ENCODE measurements at regions not wholly inside any gene's neighbourhood (a gene's known extent, or its start where the extent isn't known, plus 50 kb on each side); places are given as distances from the start of the nearest gene placed in this dataset.
"Not testable (repeated sequence)": the region's sequence is repeated elsewhere in the genome, so short reads cannot be mapped to it uniquely, and the experiment has no call there.

DNA sequence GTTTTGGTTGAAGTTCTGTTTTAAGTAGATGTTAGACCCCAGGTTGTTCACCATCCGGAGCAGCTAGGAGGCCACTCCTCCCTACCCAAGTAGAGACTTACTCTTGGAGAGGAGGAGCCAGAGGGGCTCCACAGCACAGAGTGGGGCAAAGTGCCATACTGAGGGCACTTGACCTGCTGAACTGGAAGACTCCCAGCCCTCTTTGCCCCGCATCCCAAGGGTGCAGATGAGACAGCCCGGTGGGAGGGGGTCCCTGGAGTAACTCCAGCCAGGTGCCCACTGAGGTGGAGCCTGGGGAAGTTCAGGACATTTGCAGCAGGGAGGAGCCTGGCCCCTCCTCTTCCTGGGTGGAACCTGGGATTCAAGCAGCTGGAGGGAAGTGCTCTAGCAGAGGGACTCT lies 102.1 kb upstream of the GPR6 start:
- TF ChIP-seq, protein P1, sequence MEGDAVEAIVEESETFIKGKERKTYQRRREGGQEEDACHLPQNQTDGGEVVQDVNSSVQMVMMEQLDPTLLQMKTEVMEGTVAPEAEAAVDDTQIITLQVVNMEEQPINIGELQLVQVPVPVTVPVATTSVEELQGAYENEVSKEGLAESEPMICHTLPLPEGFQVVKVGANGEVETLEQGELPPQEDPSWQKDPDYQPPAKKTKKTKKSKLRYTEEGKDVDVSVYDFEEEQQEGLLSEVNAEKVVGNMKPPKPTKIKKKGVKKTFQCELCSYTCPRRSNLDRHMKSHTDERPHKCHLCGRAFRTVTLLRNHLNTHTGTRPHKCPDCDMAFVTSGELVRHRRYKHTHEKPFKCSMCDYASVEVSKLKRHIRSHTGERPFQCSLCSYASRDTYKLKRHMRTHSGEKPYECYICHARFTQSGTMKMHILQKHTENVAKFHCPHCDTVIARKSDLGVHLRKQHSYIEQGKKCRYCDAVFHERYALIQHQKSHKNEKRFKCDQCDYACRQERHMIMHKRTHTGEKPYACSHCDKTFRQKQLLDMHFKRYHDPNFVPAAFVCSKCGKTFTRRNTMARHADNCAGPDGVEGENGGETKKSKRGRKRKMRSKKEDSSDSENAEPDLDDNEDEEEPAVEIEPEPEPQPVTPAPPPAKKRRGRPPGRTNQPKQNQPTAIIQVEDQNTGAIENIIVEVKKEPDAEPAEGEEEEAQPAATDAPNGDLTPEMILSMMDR (IDR thresholded peaks at IDR 0.05; ENCODE audit: low read depth, low read length): no peak
- no peak overlapping the region for H3K4me3 ChIP-seq (replicated peaks in 1 of 2; ENCODE audit: low read depth in 2 of 2, low read length in 2 of 2)
- no peak for DNase-seq (ENCODE audit: low read depth in 2 of 2)

DNA sequence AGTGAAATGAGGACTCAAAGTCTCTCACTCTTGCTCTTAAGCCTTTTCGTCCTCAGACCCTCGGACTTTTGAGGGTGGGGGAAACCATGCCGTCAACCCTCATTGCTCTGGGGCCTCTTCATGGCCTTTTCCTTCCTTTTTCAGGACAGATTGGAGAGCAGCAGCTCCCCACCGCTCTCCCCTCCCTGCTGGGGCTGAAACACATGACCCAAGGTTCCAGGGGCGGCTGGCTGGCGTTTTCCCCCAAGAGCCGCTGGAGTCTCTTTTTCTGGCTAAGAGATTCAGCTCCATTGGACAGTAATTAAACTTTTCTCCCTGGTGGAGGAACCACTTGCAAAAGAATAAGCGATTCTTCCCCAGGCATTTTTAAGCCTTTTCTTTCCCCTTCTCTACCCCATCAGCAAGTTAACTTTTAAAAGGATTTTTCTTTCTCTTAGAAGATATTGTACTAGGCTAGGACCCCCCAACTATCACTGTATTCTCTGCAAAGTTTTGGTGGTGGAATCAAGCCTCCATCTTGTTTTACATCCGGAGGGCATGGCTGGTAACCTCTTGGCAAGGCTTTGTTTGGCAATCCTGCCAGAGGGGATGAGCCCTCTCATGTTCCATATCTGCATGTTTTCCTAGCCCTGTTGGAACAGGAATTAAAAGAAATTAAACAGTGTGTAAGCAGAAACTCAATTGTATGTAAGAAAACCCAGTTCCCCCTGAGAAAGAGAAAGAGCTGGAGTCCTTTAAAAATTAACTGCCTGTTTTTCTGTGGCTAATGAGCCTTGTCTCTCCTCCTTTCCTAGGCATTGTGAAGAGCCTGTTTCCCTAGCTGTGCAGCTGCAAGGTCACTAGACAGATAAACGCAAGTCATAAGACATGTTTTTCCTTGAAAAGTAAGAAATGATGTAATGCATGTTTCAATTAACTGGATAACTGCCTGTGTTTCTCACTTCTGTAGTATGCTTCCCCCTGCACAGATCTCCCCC lies 100.8 kb upstream of the GPR6 start:
- no peak for DNase-seq (ENCODE audit: low read depth in 2 of 2)
- no peak overlapping the region for H3K4me3 ChIP-seq (replicated peaks in 1 of 2; ENCODE audit: low read depth in 2 of 2, low read length in 2 of 2)
- TF ChIP-seq, protein P1 (IDR thresholded peaks at IDR 0.05; ENCODE audit: low read depth, low read length): no peak

DNA sequence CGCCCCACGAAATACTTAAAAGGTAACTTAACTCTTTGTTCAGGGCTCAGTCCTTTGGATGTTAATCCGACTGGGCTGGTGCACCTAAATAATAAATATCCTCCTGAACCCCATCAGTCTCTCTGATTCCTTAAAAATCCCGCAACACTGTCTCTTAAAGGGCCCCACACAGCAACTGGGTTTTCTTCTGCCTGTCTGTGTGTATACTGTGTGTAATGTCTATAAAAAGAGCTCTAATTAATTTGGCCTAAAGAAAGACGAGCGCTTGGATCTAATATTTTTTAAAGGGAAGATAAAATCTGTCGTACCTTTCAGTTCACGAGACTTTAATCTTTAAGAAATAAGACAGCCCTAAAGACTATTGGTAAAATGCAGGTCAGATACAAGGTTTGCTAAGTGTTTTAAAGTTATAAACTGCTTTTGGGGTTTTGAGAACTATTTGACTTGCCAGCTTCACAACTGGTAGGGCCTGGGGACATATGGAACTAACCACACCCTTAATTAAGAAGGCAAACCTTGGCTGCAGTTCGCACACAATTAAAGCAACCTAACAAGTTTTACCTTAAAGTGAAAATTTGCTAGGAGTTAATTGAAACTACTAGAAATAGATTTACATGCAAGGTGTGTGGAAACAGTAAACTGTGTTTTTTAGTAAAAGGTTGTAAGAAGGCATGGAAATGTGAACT lies 100.0 kb upstream of the GPR6 start:
- not testable (repeated sequence) for H3K4me3 ChIP-seq (replicated peaks in 1 of 2; ENCODE audit: low read depth in 2 of 2, low read length in 2 of 2); DNase-seq (ENCODE audit: low read depth in 2 of 2)

DNA sequence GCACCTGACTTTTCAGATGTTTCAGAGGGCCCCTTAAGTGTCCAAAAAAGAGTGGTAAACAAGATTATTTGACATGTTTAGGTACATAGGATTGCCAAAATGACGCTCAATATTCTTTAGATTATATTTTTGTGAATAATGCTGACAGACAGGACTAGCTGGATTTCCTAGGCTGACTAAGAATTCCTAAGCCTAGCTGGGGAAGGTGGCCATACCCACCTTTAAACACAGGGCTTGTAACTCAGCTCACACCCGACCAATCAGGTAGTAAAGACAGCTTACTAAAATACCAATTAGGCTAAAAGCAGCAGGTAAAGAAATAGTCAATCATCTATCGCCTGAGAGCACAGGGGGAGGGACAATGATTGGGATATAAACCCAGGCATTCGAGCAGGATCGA lies 99.0 kb upstream of the GPR6 start:
- DNase-seq (ENCODE audit: low read depth in 2 of 2): not testable (repeated sequence)

DNA sequence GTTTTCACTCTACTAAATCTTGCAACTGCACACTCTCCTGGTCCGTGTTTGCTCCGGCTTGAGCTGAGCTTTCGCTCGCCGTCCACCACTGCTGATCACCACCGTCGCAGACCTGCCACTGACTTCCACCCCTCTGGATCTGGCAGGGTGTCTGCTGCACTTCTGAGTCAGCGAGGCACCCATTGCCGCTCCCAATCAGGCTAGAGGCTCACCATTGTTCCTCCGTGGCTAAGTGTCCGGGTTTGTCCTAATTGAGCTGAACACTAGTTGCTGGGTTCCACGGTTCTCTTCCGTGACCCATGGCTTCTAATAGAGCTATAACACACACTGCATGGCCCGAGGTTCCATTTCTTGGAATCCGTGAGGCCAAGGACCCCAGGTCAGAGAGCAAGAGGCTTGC lies 98.6 kb upstream of the GPR6 start:
- H3K4me3 ChIP-seq (replicated peaks in 1 of 2; ENCODE audit: low read depth in 2 of 2, low read length in 2 of 2): no peak overlapping the region
- no peak for DNase-seq (ENCODE audit: low read depth in 2 of 2)
- TF ChIP-seq, protein P1 (IDR thresholded peaks at IDR 0.05; ENCODE audit: low read depth, low read length): no peak

More for the DNA sequence above, 99.0 kb upstream of the GPR6 start:
- H3K4me3 ChIP-seq (replicated peaks in 1 of 2; ENCODE audit: low read depth in 2 of 2, low read length in 2 of 2): not testable (repeated sequence)

DNA sequence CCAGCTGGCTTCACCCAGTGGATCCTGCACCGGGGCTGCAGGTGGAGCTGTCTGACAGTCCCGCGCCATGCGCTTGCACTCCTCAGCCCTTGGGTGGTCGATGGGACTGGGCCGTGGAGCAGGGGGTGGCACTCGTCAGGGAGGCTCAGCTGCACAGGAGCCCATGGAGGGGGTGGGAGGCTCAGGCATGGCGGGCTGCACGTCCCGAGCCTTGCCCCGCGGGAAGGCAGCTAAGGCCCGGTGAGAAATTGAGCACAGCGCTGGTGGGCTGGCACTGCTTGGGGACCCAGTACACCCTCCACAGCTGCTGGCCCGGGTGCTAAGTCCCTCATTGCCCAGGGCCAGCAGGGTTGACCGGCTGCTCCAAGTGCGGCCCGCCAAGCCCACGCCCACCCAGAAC lies 97.0 kb upstream of the GPR6 start:
- not testable (repeated sequence) for H3K4me3 ChIP-seq (replicated peaks in 1 of 2; ENCODE audit: low read depth in 2 of 2, low read length in 2 of 2); DNase-seq (ENCODE audit: low read depth in 2 of 2)

DNA sequence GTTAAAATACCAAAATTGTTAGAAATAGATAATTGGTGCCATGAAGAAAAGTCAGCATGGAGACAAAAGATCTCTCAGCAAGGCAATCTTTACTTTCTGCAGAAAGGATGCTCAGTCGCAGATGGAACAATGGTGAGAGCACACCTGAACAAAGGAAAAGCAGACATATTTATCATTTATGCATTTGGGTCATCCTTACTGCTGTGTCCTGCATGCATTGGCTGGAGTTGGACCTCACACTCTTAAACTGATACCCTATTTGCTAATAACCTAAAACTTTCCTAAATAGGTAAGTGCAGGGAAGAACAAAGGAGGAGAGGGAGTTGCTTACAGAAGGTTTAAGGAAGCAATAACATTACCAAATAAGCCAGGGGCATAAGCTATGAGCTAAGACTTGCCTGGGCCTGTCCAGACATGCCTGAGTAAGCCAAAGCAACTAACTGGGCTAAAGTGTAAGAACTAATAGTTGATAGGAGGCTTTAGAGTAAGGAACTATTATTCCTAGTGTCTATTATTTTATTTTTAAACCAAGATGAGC lies 96.1 kb upstream of the GPR6 start:
- peak in 1 of 2 donors; percentile 22 for DNase-seq (ENCODE audit: low read depth in 2 of 2)
- not testable (repeated sequence) for H3K4me3 ChIP-seq (replicated peaks in 1 of 2; ENCODE audit: low read depth in 2 of 2, low read length in 2 of 2)

DNA sequence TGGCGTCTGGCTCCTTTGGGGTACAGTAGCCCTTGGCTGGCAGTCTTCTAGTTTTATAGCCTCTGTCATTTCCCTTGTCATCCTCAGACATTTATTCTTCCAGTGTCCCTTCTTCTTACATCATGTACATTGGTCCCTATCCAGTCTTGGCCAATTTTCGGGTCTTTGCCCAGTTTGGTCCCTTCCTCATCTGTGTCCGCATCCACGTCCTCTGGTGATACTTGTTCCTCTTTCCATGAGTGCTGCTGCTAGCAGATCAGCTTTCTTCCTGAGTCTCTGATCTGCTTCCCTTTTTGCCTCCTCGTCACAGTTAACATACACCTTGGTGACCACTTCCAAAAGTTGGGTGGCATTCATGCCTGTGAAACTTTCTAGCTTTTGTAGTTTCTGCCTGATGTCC lies 86.2 kb upstream of the GPR6 start:
- TF ChIP-seq, protein P1 (IDR thresholded peaks at IDR 0.05; ENCODE audit: low read depth, low read length): no peak
- H3K4me3 ChIP-seq (replicated peaks in 1 of 2; ENCODE audit: low read depth in 2 of 2, low read length in 2 of 2): no peak overlapping the region
- no peak for DNase-seq (ENCODE audit: low read depth in 2 of 2)
